ENCODE measurements at regions not wholly inside any gene's neighbourhood (a gene's known extent, or its start where the extent isn't known, plus 50 kb on each side); places are given as distances from the start of the nearest gene placed in this dataset.

GRCh38 chr13:68125087-68125480 lies 894.9 kb upstream of the PCDH9 start:
- Mint-ChIP-seq H3K27ac (no peak overlapping the region), H3K27me3 (ENCODE audit: low read depth) (no peaks in the 10 kb centered on the region), H3K36me3 (ENCODE audit: low read depth) (no peaks in the 10 kb centered on the region), H3K9me3 (peaks cover 7% of the 10 kb centered on the region), H3K4me1 (ENCODE audit: low read depth) (no peaks in the 10 kb centered on the region), H3K4me3 (no peak overlapping the region)
- no peak for DNase-seq (ENCODE audit: low spot score)

GRCh38 chr13:68124437-68125086 lies 894.4 kb upstream of the PCDH9 start:
- Mint-ChIP-seq H3K27ac (no peak overlapping the region), H3K4me1 (ENCODE audit: low read depth) (no peaks in the 10 kb centered on the region), H3K36me3 (ENCODE audit: low read depth) (no peaks in the 10 kb centered on the region), H3K27me3 (ENCODE audit: low read depth) (no peaks in the 10 kb centered on the region), H3K9me3 (peaks cover 7% of the 10 kb centered on the region), H3K4me3 (no peak overlapping the region)
- no peak for DNase-seq (ENCODE audit: low spot score)

DNA sequence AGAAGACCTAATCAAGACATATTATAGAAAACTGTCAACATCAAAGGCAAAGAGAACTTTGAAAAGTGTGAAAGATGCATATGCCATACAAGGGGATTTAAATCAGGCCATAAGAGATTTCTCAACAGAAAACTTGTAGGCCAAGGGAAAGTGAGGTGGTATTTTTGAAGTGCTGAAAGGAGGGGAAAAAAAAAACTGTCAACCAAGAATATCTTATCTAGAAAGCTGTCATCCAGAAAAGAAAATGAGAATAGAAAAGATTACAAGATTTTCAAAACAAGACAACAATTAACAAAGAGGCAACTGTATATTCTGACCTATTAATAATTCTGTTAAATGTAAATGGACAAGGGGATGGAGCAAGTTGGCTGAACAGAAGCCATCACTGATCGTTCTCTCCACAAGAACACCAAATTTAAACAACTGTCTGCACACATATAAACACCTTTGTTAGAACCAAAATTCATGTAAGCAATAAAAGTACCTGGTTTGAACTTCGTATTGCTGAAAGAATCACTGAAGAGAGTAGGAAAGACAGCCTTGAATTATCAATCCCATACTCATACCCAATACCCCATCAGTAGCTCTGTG lies 880.1 kb upstream of the PCDH9 start:
- Mint-ChIP-seq H3K27ac (no peak overlapping the region), H3K4me1 (ENCODE audit: low read depth) (no peaks in the 10 kb centered on the region), H3K4me3 (no peak overlapping the region), H3K27me3 (ENCODE audit: low read depth) (no peaks in the 10 kb centered on the region), H3K36me3 (ENCODE audit: low read depth) (no peaks in the 10 kb centered on the region), H3K9me3 (peaks cover 43% of the 10 kb centered on the region)
- DNase-seq (ENCODE audit: low spot score) = no peak

DNA sequence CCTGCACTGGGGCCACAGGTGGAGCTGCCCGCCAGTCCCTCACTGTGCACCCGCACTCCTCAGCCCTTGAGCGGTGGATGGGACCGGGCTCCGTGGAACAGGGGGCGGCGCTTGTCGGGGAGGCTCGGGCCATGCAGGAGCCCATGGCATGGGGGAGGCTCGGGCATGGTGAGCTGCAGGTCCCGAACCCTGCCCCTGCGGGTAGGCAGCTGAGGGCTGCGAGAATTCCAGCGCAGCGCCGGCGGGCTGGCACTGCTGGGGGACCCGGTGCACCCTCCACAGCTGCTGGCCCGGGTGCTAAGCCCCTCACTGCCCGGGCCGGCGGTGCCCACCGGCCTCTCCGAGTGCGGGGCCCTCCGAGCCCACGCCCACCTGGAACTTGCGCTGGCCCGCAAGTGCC lies 877.5 kb upstream of the PCDH9 start:
- no peaks in the 10 kb centered on the region for H3K4me1 Mint-ChIP-seq (ENCODE audit: low read depth)
- H3K27ac Mint-ChIP-seq = no peak overlapping the region
- H3K27me3 Mint-ChIP-seq (ENCODE audit: low read depth) = no peaks in the 10 kb centered on the region
- H3K9me3 Mint-ChIP-seq = peaks cover 37% of the 10 kb centered on the region
- no peaks in the 10 kb centered on the region for H3K36me3 Mint-ChIP-seq (ENCODE audit: low read depth)
- H3K4me3 Mint-ChIP-seq = no peak overlapping the region
- no peak for DNase-seq (ENCODE audit: low spot score)

DNA sequence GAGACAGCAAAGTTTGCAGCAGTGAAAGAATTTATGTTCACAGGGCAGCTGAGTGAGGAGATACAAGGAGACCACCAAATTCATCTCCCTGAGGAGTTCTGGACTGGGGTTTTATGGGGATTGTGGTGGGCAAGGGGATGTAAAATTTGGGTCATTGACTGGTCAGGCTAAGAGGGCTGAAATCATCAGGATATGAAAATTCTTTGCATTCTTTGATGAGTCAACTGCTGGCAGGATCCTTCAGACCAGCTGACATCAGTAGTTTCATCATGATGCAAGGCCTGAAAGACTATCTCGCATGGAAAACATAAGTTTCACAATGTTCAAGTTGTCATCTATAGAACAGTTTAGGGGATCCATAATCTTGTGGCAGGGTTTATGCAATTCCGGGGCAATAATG lies 869.5 kb upstream of the PCDH9 start:
- H3K27me3 Mint-ChIP-seq (ENCODE audit: low read depth) = no peaks in the 10 kb centered on the region
- H3K9me3 Mint-ChIP-seq = peaks cover 40% of the 10 kb centered on the region
- H3K4me3 Mint-ChIP-seq = no peak overlapping the region
- no peak overlapping the region for H3K27ac Mint-ChIP-seq
- DNase-seq (ENCODE audit: low spot score) = no peak
- H3K36me3 Mint-ChIP-seq (ENCODE audit: low read depth) = no peaks in the 10 kb centered on the region
- H3K4me1 Mint-ChIP-seq (ENCODE audit: low read depth) = no peaks in the 10 kb centered on the region

DNA sequence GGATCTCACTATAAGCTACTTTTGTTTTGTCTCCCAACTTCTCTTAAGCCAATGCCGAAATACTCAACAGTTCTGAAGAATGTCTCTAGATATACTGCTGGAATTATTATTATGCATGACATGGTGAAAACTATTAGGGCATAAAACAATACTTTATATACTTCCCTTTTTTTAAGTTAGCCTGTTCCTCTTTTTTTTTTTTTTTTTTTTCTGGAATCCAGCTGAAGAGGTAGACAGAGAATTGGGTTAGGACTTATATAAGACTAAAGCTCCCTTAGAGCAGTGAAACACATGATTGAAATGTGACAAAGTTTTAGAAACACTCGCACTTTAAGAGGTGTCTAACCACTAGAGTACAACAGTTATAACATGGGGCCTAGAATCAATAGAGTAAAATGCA lies 850.9 kb upstream of the PCDH9 start:
- Mint-ChIP-seq H3K9me3 (peaks cover 11% of the 10 kb centered on the region), H3K4me1 (ENCODE audit: low read depth) (no peaks in the 10 kb centered on the region), H3K27me3 (ENCODE audit: low read depth) (no peaks in the 10 kb centered on the region), H3K27ac (no peak overlapping the region), H3K4me3 (no peak overlapping the region), H3K36me3 (ENCODE audit: low read depth) (no peaks in the 10 kb centered on the region)
- no peak for DNase-seq (ENCODE audit: low spot score)

GRCh38 chr13:68078874-68079273 lies 848.7 kb upstream of the PCDH9 start:
- H3K4me3 Mint-ChIP-seq = no peak overlapping the region
- no peaks in the 10 kb centered on the region for H3K36me3 Mint-ChIP-seq (ENCODE audit: low read depth)
- H3K27me3 Mint-ChIP-seq (ENCODE audit: low read depth) = no peaks in the 10 kb centered on the region
- peaks cover 18% of the 10 kb centered on the region for H3K9me3 Mint-ChIP-seq
- no peaks in the 10 kb centered on the region for H3K4me1 Mint-ChIP-seq (ENCODE audit: low read depth)
- DNase-seq (ENCODE audit: low spot score) = no peak
- H3K27ac Mint-ChIP-seq = no peak overlapping the region

DNA sequence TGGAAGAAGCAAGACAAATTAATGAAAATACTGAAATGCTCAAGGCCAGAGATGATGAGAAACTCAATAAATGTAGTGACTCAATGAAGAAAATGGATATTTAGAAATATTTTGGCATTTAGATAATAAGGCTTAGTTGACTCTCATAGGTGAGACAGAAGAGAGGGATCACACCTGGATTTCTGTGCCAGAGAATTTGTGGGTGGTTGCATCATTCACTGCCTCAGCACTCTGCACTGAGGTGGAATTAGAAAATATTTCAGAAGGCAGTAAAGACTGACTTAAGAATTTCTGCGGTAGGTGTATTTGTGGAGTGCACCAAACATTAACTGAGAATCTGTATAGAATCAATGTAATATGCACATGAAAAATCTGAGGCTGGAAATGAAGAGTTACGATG lies 848.3 kb upstream of the PCDH9 start:
- H3K9me3 Mint-ChIP-seq = peaks cover 20% of the 10 kb centered on the region
- H3K4me1 Mint-ChIP-seq (ENCODE audit: low read depth) = no peaks in the 10 kb centered on the region
- no peaks in the 10 kb centered on the region for H3K36me3 Mint-ChIP-seq (ENCODE audit: low read depth)

GRCh38 chr13:68076046-68076445 lies 845.9 kb upstream of the PCDH9 start:
- H3K4me3 Mint-ChIP-seq = no peak overlapping the region
- H3K36me3 Mint-ChIP-seq (ENCODE audit: low read depth) = no peaks in the 10 kb centered on the region
- peaks cover 29% of the 10 kb centered on the region for H3K9me3 Mint-ChIP-seq
- no peak for DNase-seq (ENCODE audit: low spot score)
- no peaks in the 10 kb centered on the region for H3K27me3 Mint-ChIP-seq (ENCODE audit: low read depth)
- H3K4me1 Mint-ChIP-seq (ENCODE audit: low read depth) = no peaks in the 10 kb centered on the region
- H3K27ac Mint-ChIP-seq = no peak overlapping the region

More for the DNA sequence above, 848.3 kb upstream of the PCDH9 start:
- no peak for DNase-seq (ENCODE audit: low spot score)
- Mint-ChIP-seq H3K27ac (no peak overlapping the region), H3K27me3 (ENCODE audit: low read depth) (no peaks in the 10 kb centered on the region), H3K4me3 (no peak overlapping the region)

DNA sequence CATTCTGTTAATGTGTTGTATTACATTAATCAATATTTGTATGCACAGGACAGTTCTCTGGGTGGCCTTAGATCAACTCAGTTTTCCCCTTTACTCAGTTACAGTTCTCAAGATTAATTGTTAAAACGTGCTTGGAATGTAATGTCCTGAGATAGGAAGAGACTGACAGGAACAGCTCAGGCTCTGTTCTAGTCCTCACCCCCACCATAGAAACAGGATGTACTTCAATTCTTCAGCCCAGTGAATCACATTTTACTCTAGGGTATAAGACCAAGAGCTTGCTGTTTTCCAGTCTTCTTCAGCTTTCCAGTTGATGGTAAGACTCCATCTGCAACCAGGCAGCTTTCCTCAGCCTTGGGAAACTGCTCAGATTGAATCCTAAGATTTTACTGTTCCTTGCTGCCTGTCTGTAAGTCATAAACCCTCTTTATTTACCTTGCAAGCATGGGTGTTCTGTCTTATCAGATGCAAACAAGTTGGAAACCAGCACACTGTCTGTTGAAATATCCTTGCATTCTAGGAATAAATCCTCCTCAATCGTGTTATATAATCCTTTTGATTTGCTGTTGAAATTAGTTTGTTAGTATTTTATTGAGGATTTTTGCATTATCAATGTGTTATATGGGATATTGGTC lies 836.9 kb upstream of the PCDH9 start:
- no peaks in the 10 kb centered on the region for H3K27me3 Mint-ChIP-seq (ENCODE audit: low read depth)
- DNase-seq (ENCODE audit: low spot score) = no peak
- no peaks in the 10 kb centered on the region for H3K36me3 Mint-ChIP-seq (ENCODE audit: low read depth)
- no peak overlapping the region for H3K4me3 Mint-ChIP-seq
- H3K27ac Mint-ChIP-seq = no peak overlapping the region
- H3K4me1 Mint-ChIP-seq (ENCODE audit: low read depth) = no peaks in the 10 kb centered on the region
- peaks cover 25% of the 10 kb centered on the region for H3K9me3 Mint-ChIP-seq

- Mint-ChIP-seq H3K4me1 (ENCODE audit: low read depth) (no peaks in the 10 kb centered on the region), H3K27me3 (ENCODE audit: low read depth) (no peaks in the 10 kb centered on the region), H3K27ac (no peak overlapping the region), H3K9me3 (peaks cover 18% of the 10 kb centered on the region), H3K36me3 (ENCODE audit: low read depth) (no peaks in the 10 kb centered on the region), H3K4me3 (no peak overlapping the region)
- DNase-seq (ENCODE audit: low spot score) = no peak
These were observed 834.0 kb upstream of the PCDH9 start for GRCh38 chr13:68064001-68064770.

DNA sequence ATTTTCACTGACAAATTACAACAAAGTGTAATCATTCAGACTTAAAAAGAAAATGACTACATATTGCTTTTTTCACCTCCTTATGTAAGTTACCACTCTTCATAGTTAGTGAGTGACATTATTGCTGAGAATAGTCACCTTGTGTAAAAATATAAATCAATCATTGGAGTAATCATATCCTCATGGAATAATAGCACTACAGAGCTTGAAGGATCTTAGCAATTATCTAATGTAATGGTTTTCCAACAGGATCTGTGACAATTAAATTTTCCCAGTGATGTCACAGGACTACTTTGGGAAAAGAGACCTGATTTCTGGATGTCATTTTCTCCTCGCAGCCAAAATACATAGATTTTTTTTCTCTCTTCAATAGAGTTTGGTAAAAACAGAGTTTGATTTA lies 833.0 kb upstream of the PCDH9 start:
- no peak for DNase-seq (ENCODE audit: low spot score)
- Mint-ChIP-seq H3K27me3 (ENCODE audit: low read depth) (no peaks in the 10 kb centered on the region), H3K27ac (no peak overlapping the region), H3K36me3 (ENCODE audit: low read depth) (no peaks in the 10 kb centered on the region), H3K4me3 (no peak overlapping the region), H3K4me1 (ENCODE audit: low read depth) (no peaks in the 10 kb centered on the region), H3K9me3 (peaks cover 11% of the 10 kb centered on the region)

- H3K9me3 Mint-ChIP-seq = peaks cover 16% of the 10 kb centered on the region
- H3K4me1 Mint-ChIP-seq (ENCODE audit: low read depth) = no peaks in the 10 kb centered on the region
- H3K27me3 Mint-ChIP-seq (ENCODE audit: low read depth) = no peaks in the 10 kb centered on the region
- no peak overlapping the region for H3K27ac Mint-ChIP-seq
- no peaks in the 10 kb centered on the region for H3K36me3 Mint-ChIP-seq (ENCODE audit: low read depth)
- no peak overlapping the region for H3K4me3 Mint-ChIP-seq
- no peak for DNase-seq (ENCODE audit: low spot score)
These were observed 827.7 kb upstream of the PCDH9 start for GRCh38 chr13:68057836-68058235.

All from T-helper 2 cell treated with Interferon-gamma antibody and Interleukin-4, amounts not matched to agents 5 μg/mL and 100 μg/mL, for 36 hours (primary cell).